Uterus (tissue), 3 donors: ENCODE measurements at regions not wholly inside any gene's neighbourhood (a gene's known extent, or its start where the extent isn't known, plus 50 kb on each side); places are given as distances from the start of the nearest gene placed in this dataset.
"Not testable (repeated sequence)": the region's sequence is repeated elsewhere in the genome, so short reads cannot be mapped to it uniquely, and the experiment has no call there.

Experiments used
- DNase-seq, 2 donors: peaks; one replicate each; pipeline ENCODE4 v3.0.0-alpha.2; 2019 to 2020
- H3K27ac ChIP-seq, 2 donors: fragments of 200-600 bp; sonication (generic); 1 replicate in 1 of 2; 2 replicates in 1 of 2; pipeline ENCODE4 v1.5.1; 2016 to 2018
- H3K27me3 ChIP-seq, 2 donors: fragments of 200-600 bp; sonication (generic); one replicate each; pipeline ENCODE4 v1.5.1; 2018 to 2019; ENCODE audit warnings: control low read depth in 1 of 2
- H3K36me3 ChIP-seq, 2 donors: fragments of 200-600 bp; sonication (generic); one replicate each; pipeline ENCODE4 v1.5.1; 2019; ENCODE audit warnings: control low read depth in 1 of 2
- H3K4me1 ChIP-seq, 2 donors: fragments of 200-600 bp; sonication (generic); one replicate each; pipeline ENCODE4 v1.5.1; 2018 to 2019; ENCODE audit warnings: control low read depth in 1 of 2
- H3K4me3 ChIP-seq, 2 donors: fragments of 200-600 bp; sonication (generic); 1 replicate in 1 of 2; 2 replicates in 1 of 2; pipeline ENCODE4 v1.5.1; 2018 to 2019; ENCODE audit warnings: mild to moderate bottlenecking in 1 of 2
- H3K9me3 ChIP-seq, 2 donors: fragments of 200-600 bp; sonication (generic); one replicate each; pipeline ENCODE4 v1.5.1; 2019; ENCODE audit warnings: control low read depth in 1 of 2
- CTCF ChIP-seq, 4 experiments: fragments of 200-600 bp in 2 of 4; fragments of 450-650 bp in 2 of 4; sonication (generic) in 2 of 4; IDR thresholded peaks; one replicate each; pipeline ENCODE4 v1.5.1; 2016 to 2019; ENCODE audit warnings: antibody characterized with exemption in 4 of 4, mild to moderate bottlenecking in 2 of 4, moderate library complexity in 1 of 4
- intact Hi-C: fragments of 100-400 bp; cut with DNase I; formaldehyde crosslinking; loops from one replicate; pipeline ENCODE4 v1.15.1; 2023; ENCODE audit warnings: low total_unique reads
- donor health status: DM: yes; HTN: yes; CAD: no.

GRCh38 chr21:13986996-13987958 lies 223.5 kb downstream of the LIPI start:
- intact Hi-C loops, H3K27me3 ChIP-seq, H3K27ac ChIP-seq, DNase-seq, H3K9me3 ChIP-seq, H3K4me3 ChIP-seq, H3K4me1 ChIP-seq, H3K36me3 ChIP-seq: not testable (repeated sequence)

- H3K4me1 ChIP-seq, H3K9me3 ChIP-seq, H3K27ac ChIP-seq, H3K4me3 ChIP-seq, H3K36me3 ChIP-seq, H3K27me3 ChIP-seq, DNase-seq, intact Hi-C loops: not testable (repeated sequence)
These were observed 224.6 kb downstream of the LIPI start for GRCh38 chr21:13985865-13986863.

GRCh38 chr21:13985137-13985864 lies 225.5 kb downstream of the LIPI start:
- H3K9me3 ChIP-seq, H3K27ac ChIP-seq, H3K4me1 ChIP-seq, H3K36me3 ChIP-seq, H3K4me3 ChIP-seq, H3K27me3 ChIP-seq, intact Hi-C loops, DNase-seq: not testable (repeated sequence)

- H3K27ac ChIP-seq, H3K9me3 ChIP-seq, intact Hi-C loops, H3K4me3 ChIP-seq, H3K27me3 ChIP-seq, H3K36me3 ChIP-seq, DNase-seq, H3K4me1 ChIP-seq: not testable (repeated sequence)
These were observed 226.0 kb downstream of the LIPI start for GRCh38 chr21:13984728-13985127.

GRCh38 chr21:13981176-13982087 lies 229.3 kb downstream of the LIPI start:
- H3K4me1 ChIP-seq, intact Hi-C loops, H3K36me3 ChIP-seq, H3K4me3 ChIP-seq, H3K27me3 ChIP-seq, DNase-seq, H3K27ac ChIP-seq, H3K9me3 ChIP-seq: not testable (repeated sequence)

GRCh38 chr21:13980115-13980662 lies 230.6 kb downstream of the LIPI start:
- peak overlapping the region in 1 of 2 donors; percentile 11 for H3K4me3 ChIP-seq
- H3K9me3 ChIP-seq, H3K27ac ChIP-seq, H3K27me3 ChIP-seq, intact Hi-C loops, H3K36me3 ChIP-seq, H3K4me1 ChIP-seq: not testable (repeated sequence)
- DNase-seq = peak in 1 of 2 donors; percentile 62
- peak in 1 of 4 experiments; percentile 13 for TF ChIP-seq CTCF (IDR thresholded peaks at IDR 0.05)

GRCh38 chr21:13979608-13980007 lies 231.1 kb downstream of the LIPI start:
- intact Hi-C loops, H3K27ac ChIP-seq: not testable (repeated sequence)

GRCh38 chr21:13974582-13974981 lies 236.2 kb downstream of the LIPI start:
- H3K36me3 ChIP-seq, H3K4me3 ChIP-seq, DNase-seq, H3K27ac ChIP-seq, H3K4me1 ChIP-seq, H3K27me3 ChIP-seq, intact Hi-C loops, H3K9me3 ChIP-seq: not testable (repeated sequence)

More at GRCh38 chr21:13979608-13980007, 231.1 kb downstream of the LIPI start:
- H3K27me3 ChIP-seq, DNase-seq, H3K36me3 ChIP-seq, H3K4me1 ChIP-seq, H3K9me3 ChIP-seq: not testable (repeated sequence)
- peak overlapping the region in 1 of 2 donors; percentile 11 for H3K4me3 ChIP-seq

GRCh38 chr21:13969853-13970252 lies 240.9 kb downstream of the LIPI start:
- H3K27ac ChIP-seq, H3K9me3 ChIP-seq, DNase-seq, intact Hi-C loops, H3K4me3 ChIP-seq, H3K4me1 ChIP-seq, H3K27me3 ChIP-seq, H3K36me3 ChIP-seq: not testable (repeated sequence)

GRCh38 chr21:13969002-13969401 lies 241.8 kb downstream of the LIPI start:
- intact Hi-C loops, H3K27me3 ChIP-seq, H3K4me1 ChIP-seq, H3K9me3 ChIP-seq, H3K4me3 ChIP-seq, DNase-seq, H3K27ac ChIP-seq, H3K36me3 ChIP-seq: not testable (repeated sequence)
